GM12878 (cell line): ENCODE measurements at regions not wholly inside any gene's neighbourhood (a gene's known extent, or its start where the extent isn't known, plus 50 kb on each side); places are given as distances from the start of the nearest gene placed in this dataset.

Experiments
- ATAC-seq: fragments of 200-7000 bp; cut with Tn5 transposase; 3 replicates; pipeline ENCODE4 v1.9.1; 2020; ENCODE audit warnings: mild to moderate bottlenecking, moderate library complexity
- BruUV-seq: library from RNA; stranded (reverse); fragments of 400-500 nt; replicated peaks from 2 replicates; lab custom pipeline; 2021; lab: Mats Ljungman, UMichigan
- CTCF ChIA-PET: fragments of 300-600 bp; sonication (Branson Sonifier 250); formaldehyde crosslinking; extraction: SDS; loops from one replicate; lab custom pipeline; 2021; ENCODE audit warnings: inconsistent platforms; lab: Yijun Ruan, JAX
- POLR2A ChIA-PET: fragments of 350-600 bp; formaldehyde crosslinking; extraction: SDS; loops from one replicate; lab custom pipeline; 2021; ENCODE audit warnings: inconsistent platforms; lab: Charles Lee
- RAD21 ChIA-PET: fragments of 300-600 bp; sonication (Branson Sonifier 250); formaldehyde crosslinking; loops from one replicate; lab custom pipeline; 2023; ENCODE audit warnings: antibody characterized with exemption; ENCODE audit not compliant: unreplicated experiment; lab: Charles Lee
- SMC1A ChIA-PET: fragments of 300-600 bp; sonication (Branson Sonifier 250); formaldehyde crosslinking; loops from one replicate; lab custom pipeline; 2023; ENCODE audit not compliant: unreplicated experiment, uncharacterized antibody; lab: Charles Lee
- DNase-seq: peaks from one replicate; pipeline ENCODE4 v3.0.0-alpha.2; 2011; ENCODE audit warnings: low read depth, low spot score
- FAIRE-seq: peaks from 3 replicates; lab custom pipeline; 2011; peaks lifted over from hg19 to GRCh38; lab: Jason Lieb, UNC
- H2AFZ ChIP-seq: 2 replicates; pipeline ENCODE4 v1.6.0; 2011; ENCODE audit warnings: low read depth, low read length, control low read depth; ENCODE audit not compliant: control insufficient read depth
- H3K27ac ChIP-seq: 2 replicates; pipeline ENCODE4 v1.5.1; 2011; ENCODE audit warnings: control low read depth; ENCODE audit not compliant: control insufficient read depth, insufficient read depth
- H3K27me3 ChIP-seq, 2 experiments: replicated peaks in 1 of 2; 2 replicates each; pipeline versions ENCODE4 v1.6.0 to v1.6.1; 2011; ENCODE audit warnings: low read length in 1 of 2; ENCODE audit not compliant: control insufficient read depth in 2 of 2, insufficient read depth in 2 of 2
- H3K36me3 ChIP-seq, 2 experiments: 2 replicates each; pipeline ENCODE4 v1.5.1; 2011; ENCODE audit warnings: low read length in 1 of 2; ENCODE audit not compliant: control insufficient read depth in 2 of 2, insufficient read depth in 2 of 2
- H3K4me1 ChIP-seq: 2 replicates; pipeline ENCODE4 v1.6.1; 2011; ENCODE audit warnings: mild to moderate bottlenecking, low read length, moderate library complexity, mixed read lengths; ENCODE audit not compliant: control insufficient read depth, insufficient read depth
- H3K4me2 ChIP-seq: 2 replicates; pipeline ENCODE4 v1.6.0; 2011; ENCODE audit warnings: control low read depth; ENCODE audit not compliant: control insufficient read depth, insufficient read depth
- H3K4me3 ChIP-seq: fragments of 200-600 bp; sonication (generic); 2 replicates; pipeline ENCODE4 v1.5.1; 2016
- H3K79me2 ChIP-seq: 2 replicates; pipeline ENCODE4 v1.6.0; 2011; ENCODE audit warnings: low read length; ENCODE audit not compliant: control insufficient read depth, insufficient read depth
- H3K9ac ChIP-seq: 2 replicates; pipeline ENCODE4 v1.8.0; 2011; ENCODE audit warnings: low read length, control low read depth, mixed read lengths; ENCODE audit not compliant: control insufficient read depth, insufficient read depth
- H3K9me3 ChIP-seq: replicated peaks from 3 replicates; pipeline ENCODE4 v1.5.1; 2011; ENCODE audit warnings: mild to moderate bottlenecking, low read length; ENCODE audit not compliant: control insufficient read depth, insufficient read depth
- H4K20me1 ChIP-seq: 2 replicates; pipeline ENCODE4 v1.6.0; 2011; ENCODE audit not compliant: control insufficient read depth, insufficient read depth
- ATF2 ChIP-seq: IDR thresholded peaks from 2 replicates; pipeline ENCODE4 v1.6.1; 2012; ENCODE audit warnings: low read length, inconsistent platforms
- E2F8 ChIP-seq: fragments of 450-650 bp; IDR thresholded peaks from 2 replicates; pipeline ENCODE4 v1.6.1; 2018; ENCODE audit warnings: mild to moderate bottlenecking, low read depth, moderate library complexity; ENCODE audit not compliant: partially characterized antibody
- ELK1 ChIP-seq: IDR thresholded peaks from 2 replicates; pipeline ENCODE4 v1.6.1; 2012; ENCODE audit warnings: low read depth, low read length, improper control_type of control experiment
- HDAC6 ChIP-seq: fragments of 200-600 bp; sonication (generic); IDR thresholded peaks from one replicate; pipeline ENCODE4 v1.8.0; 2017; ENCODE audit warnings: antibody characterized with exemption; ENCODE audit not compliant: unreplicated experiment
- JUNB ChIP-seq: IDR thresholded peaks from 2 replicates; pipeline ENCODE4 v1.6.1; 2016; ENCODE audit warnings: antibody characterized with exemption, mild to moderate bottlenecking
- MTA3 ChIP-seq: IDR thresholded peaks from 2 replicates; pipeline ENCODE4 v1.6.1; 2012; ENCODE audit warnings: low read length, inconsistent platforms, borderline replicate concordance
- NRF1 ChIP-seq: conservative IDR thresholded peaks from 2 replicates; pipeline ENCODE4 v1.6.1; 2011; ENCODE audit warnings: mild to moderate bottlenecking, low read depth, low read length, improper control_type of control experiment
- SKIL ChIP-seq: fragments of 450-650 bp; IDR thresholded peaks from 2 replicates; pipeline ENCODE4 v1.6.1; 2017; ENCODE audit warnings: mild to moderate bottlenecking, low read depth, inconsistent platforms; ENCODE audit not compliant: poor library complexity, severe bottlenecking
- USF1 ChIP-seq: IDR thresholded peaks from 2 replicates; pipeline ENCODE4 v1.6.1; 2011; ENCODE audit warnings: borderline replicate concordance, low read depth, mild to moderate bottlenecking, moderate library complexity, mixed read lengths, low read length; ENCODE audit not compliant: insufficient read depth; ENCODE audit errors: extremely low read length
- WGBS: methylation state at CpG from one replicate; pipeline ENCODE4 v1.1.6; 2016; ENCODE audit warnings: low lambda C conversion rate; ENCODE audit not compliant: insufficient replicate concordance, insufficient coverage; ENCODE audit errors: missing lambda C conversion rate; 5-methylcytosine and 5-hydroxymethylcytosine counted together
- in situ Hi-C: fragments of 300-500 bp; cut with MboI; formaldehyde crosslinking; loops from 9 replicates; pipeline ENCODE4 v1.14.3; 2018; ENCODE audit warnings: mixed read lengths
- intact Hi-C: fragments of 100-400 bp; cut with micrococcal nuclease; formaldehyde crosslinking; loops from one replicate; pipeline ENCODE4 v1.14.2; 2022; ENCODE audit not compliant: unreplicated experiment

- TF ChIP-seq SKIL (no peak), USF1 (no peak), NRF1 (no peak)
These were observed 62.7 kb upstream of the PTPN13 start (continued) for GRCh38 chr4:86531440-86531839.

- BruUV-seq, result no TSS peak
- H3K4me3 ChIP-seq, result no peak overlapping the region
- RAD21 ChIA-PET, result interaction anchor here (1.4 kb wide), 1 partner anchor 11 kb away, joined by 4 read pairs; no protein-coding TSS in a partner anchor
- POLR2A ChIA-PET, result no interaction called here
- SMC1A ChIA-PET, result interaction anchor here (1.2 to 3.9 kb wide), 3 partner anchors 9 to 103 kb away, joined by 3 to 23 read pairs (median 6); no protein-coding TSS in a partner anchor
- no peak for FAIRE-seq
- no peak overlapping the region for H3K4me2 ChIP-seq
- CTCF ChIA-PET, result interaction anchor here (1.2 to 1.4 kb wide), 2 partner anchors 10 to 11 kb away, joined by 3 to 8 read pairs; no protein-coding TSS in a partner anchor
- no peaks in the 10 kb centered on the region for H4K20me1 ChIP-seq
- WGBS, result 0% methylated on average over 1 of the region's 1 CpG
- ATAC-seq, result no peak
- H3K4me1 ChIP-seq, result no peaks in the 10 kb centered on the region
- no peak overlapping the region for H3K9ac ChIP-seq
- no peak for DNase-seq
- H3K36me3 ChIP-seq, result no peaks in the 10 kb centered on the region
- H3K27me3 ChIP-seq, result no peaks in the 10 kb centered on the region; a peak in 1 of 4 replicates
- H3K9me3 ChIP-seq, result no peaks in the 10 kb centered on the region
- no peak overlapping the region for H2AFZ ChIP-seq
- no peak overlapping the region for H3K27ac ChIP-seq
- no peaks in the 10 kb centered on the region for H3K79me2 ChIP-seq
- in situ Hi-C loops, result no loop called here
- intact Hi-C loops, result no loop called here
- no peak for TF ChIP-seq ELK1
- no peak for TF ChIP-seq ATF2
- no peak for TF ChIP-seq JUNB
- no peak for TF ChIP-seq E2F8
- TF ChIP-seq MTA3, result no peak
- TF ChIP-seq HDAC6, result no peak
- TF ChIP-seq SKIL, result no peak
These were observed 61.3 kb upstream of the PTPN13 start for GRCh38 chr4:86532851-86533250.
